AG09309 (cell line): ENCODE measurements at regions not wholly inside any gene's neighbourhood (a gene's known extent, or its start where the extent isn't known, plus 50 kb on each side); places are given as distances from the start of the nearest gene placed in this dataset.
"Not testable (repeated sequence)": the region's sequence is repeated elsewhere in the genome, so short reads cannot be mapped to it uniquely, and the experiment has no call there.

ENCODE experiments used
- DNase-seq: peaks from one replicate; pipeline ENCODE4 v3.0.0-alpha.2; 2010; ENCODE audit warnings: low read depth
- H3K4me3 ChIP-seq: 2 replicates; pipeline ENCODE4 v1.5.1; 2011; ENCODE audit warnings: mild to moderate bottlenecking, low read depth, low read length, moderate library complexity; ENCODE audit not compliant: control insufficient read depth
- TF ChIP-seq, protein P1 (sequence below): IDR thresholded peaks from 2 replicates; pipeline ENCODE4 v1.5.1; 2011; ENCODE audit warnings: mild to moderate bottlenecking, low read depth, low read length, inconsistent platforms; ENCODE audit not compliant: insufficient read depth, control insufficient read depth; ENCODE audit errors: missing control alignments

DNA sequence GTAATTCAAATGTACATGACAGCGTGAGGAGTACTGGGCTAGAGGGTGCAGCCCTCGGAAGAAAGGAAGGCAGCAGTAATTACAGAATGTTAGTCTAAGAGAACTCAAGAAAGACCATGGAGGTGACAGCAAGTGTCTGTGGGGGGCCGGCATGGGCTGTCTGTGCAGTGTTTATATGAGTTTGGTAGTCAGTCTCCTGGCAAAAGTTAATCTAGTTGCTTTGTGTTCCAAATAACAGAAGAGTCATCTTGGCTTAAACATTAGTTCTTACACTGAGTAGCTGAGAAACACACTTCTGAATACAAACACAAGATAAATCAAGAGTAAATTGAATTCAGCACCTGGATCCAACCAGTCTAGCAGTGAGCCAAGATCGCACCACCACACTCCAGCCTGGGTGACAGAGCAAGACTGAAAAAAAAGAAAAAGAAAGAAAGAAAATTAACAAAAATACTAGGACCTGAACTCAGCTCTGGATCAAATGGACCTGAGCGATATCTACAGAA is 189.3 kb upstream of the COX10 start:
- no peak overlapping the region for H3K4me3 ChIP-seq
- TF ChIP-seq, protein P1, sequence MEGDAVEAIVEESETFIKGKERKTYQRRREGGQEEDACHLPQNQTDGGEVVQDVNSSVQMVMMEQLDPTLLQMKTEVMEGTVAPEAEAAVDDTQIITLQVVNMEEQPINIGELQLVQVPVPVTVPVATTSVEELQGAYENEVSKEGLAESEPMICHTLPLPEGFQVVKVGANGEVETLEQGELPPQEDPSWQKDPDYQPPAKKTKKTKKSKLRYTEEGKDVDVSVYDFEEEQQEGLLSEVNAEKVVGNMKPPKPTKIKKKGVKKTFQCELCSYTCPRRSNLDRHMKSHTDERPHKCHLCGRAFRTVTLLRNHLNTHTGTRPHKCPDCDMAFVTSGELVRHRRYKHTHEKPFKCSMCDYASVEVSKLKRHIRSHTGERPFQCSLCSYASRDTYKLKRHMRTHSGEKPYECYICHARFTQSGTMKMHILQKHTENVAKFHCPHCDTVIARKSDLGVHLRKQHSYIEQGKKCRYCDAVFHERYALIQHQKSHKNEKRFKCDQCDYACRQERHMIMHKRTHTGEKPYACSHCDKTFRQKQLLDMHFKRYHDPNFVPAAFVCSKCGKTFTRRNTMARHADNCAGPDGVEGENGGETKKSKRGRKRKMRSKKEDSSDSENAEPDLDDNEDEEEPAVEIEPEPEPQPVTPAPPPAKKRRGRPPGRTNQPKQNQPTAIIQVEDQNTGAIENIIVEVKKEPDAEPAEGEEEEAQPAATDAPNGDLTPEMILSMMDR, result no peak

DNA sequence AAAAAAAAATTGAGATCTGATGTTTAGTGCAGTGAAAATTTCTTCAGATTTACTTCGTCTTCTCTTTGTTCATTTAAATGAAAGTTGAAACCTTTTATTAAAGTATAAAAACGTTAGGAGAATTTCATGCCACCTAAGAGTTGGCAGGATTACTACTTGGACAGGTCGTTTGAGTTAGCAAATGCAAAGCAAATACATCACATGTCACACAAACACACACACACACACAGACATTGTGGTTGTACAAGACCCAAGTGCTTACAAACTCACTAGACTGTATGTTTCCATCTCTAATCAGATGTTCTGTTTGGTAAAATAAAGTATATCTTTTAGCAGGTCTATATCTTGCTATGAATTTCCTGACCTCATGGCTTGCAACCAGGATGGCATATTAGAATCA is 185.6 kb upstream of the COX10 start:
- no peak overlapping the region for H3K4me3 ChIP-seq
- TF ChIP-seq, protein P1, result no peak
- no peak for DNase-seq

More for the DNA sequence above, 189.3 kb upstream of the COX10 start:
- DNase-seq, result no peak

DNA sequence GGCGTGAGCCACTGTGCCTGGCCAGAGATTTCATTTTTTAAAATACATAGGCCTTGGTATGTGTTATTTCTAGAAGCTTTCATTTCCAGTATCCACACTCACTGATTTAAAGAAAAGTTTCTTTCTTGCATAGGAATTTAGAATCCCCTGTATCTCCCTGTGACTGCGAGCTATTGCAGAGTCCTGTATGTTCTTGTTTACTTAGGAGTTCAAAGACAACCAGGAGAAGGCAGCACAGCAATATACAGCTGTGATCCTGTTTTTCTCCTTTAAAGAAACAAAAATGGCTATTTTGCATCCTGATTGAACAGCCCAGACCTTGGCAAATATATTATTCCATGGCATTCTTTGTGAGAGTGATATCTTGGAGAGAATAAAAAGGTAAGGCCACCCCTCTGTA is 185.0 kb upstream of the COX10 start:
- no peak for DNase-seq
- no peak overlapping the region for H3K4me3 ChIP-seq
- TF ChIP-seq, protein P1, result no peak

DNA sequence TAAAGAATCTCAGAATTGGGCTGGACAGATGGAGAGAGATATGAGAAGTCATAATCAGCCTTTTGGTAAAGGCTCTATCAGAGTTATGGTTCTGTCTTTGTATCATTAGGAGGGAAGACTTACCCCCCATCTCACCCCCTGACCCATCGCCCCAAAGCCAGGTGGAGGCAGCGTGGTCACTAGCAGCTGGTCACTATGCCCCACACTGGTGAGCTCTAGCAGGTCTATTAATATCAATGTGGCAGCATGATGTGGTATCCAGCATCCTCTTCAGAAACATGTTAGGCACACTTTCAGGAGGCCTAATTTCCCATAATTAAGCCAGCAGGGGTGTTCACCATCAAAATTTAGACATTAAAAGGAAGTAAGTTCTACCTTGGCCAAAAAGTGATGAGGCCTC is 183.8 kb upstream of the COX10 start:
- H3K4me3 ChIP-seq, result no peak overlapping the region
- DNase-seq, result no peak
- TF ChIP-seq, protein P1, result no peak

DNA sequence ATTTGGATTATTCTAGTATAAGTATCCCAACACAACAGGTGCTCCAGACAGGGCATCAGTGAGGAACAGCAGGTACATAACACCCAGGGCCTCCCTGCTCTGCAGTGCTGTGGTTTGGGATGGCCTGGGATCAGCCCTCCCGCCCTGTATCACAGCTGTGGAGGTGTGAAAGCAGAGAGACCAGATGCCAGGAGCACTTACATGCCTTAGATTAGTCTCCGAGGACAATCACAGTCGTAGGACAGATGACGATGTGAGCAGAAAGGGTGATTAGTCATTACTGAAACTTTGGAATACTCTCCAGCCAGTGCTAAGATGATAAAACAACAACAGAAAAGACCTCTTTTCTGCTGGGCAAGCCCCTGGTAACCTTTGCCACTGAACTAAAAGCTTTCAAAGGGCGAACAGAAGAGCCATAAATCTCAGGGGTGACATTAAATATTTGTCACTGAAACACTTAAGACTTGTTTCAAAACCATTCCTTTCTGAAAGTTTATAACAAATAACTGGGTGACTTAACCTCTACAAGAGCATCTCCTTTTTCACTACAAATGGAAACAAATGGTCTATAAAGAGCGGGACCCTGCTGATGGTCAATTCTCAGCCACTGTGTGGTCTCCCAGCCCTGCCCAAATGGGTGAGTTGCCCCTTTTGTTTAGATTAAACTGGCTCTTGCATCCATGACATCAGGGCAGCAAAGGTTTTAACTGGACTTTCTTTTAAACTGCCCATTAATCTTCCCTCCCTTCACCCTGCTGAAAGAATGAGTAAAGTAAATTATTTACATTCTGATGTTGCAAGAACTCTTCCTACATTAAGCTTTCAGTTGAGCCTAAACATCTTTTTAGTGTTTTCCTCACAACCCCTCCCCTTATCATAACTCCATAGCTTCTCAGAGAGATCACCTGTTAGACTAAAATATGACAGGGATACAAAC is 183.1 kb upstream of the COX10 start:
- DNase-seq, result no peak
- H3K4me3 ChIP-seq, result no peak overlapping the region
- TF ChIP-seq, protein P1, result no peak

DNA sequence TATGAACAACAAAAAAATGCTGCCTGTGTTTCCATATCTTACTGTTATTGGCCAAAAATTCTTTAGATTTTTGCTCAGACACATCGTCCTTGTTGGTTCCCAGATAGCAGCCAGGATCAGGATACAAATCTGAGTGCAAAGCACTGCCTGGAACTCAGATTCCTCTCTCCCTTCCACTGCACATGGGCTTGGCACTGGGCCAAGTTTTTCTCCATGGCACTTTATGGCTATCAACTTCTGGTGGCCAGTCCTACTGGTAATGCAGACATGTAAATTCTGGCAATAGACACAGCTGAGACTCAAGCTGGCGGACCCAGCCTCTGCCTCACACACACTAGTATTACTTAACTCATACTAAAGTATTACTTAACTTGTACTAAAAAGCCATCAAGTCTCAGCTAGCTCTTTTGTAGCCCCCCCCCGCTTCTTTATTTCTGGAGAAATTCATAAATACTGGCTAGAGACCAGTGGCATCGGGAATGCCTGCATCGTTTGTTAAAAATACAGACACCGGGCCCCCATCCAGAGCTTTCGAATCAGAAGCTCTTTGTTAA is 181.2 kb upstream of the COX10 start:
- TF ChIP-seq, protein P1, result no peak
- H3K4me3 ChIP-seq, result no peak overlapping the region
- no peak for DNase-seq

DNA sequence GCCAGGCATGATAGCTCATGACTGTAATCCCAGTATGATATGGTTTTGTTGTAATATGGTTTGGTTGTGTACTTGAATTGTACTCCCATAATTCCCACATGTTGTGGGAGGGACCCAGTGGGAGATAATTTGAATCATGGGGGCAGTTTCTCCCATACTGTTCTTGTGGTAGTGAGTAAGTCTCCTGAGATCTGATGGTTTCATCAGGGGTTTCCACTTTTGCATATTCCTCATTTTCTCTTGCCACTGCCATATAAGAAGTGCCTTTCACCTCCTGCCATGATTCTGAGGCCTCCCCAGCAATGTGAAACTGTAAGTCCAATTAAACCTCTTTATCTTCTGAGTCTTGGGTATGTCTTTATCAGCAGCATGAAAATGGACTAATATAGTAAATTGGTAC is 160.3 kb upstream of the COX10 start:
- not testable (repeated sequence) for H3K4me3 ChIP-seq, DNase-seq
